Activated CD4-positive, CD25-positive, alpha-beta regulatory T cell treated with anti-CD3 and anti-CD28 coated beads, Interleukin-2, amount 50 U/mL, for 72 hours (primary cell): ENCODE measurements at regions not wholly inside any gene's neighbourhood (a gene's known extent, or its start where the extent isn't known, plus 50 kb on each side); places are given as distances from the start of the nearest gene placed in this dataset.
"Not testable (repeated sequence)": the region's sequence is repeated elsewhere in the genome, so short reads cannot be mapped to it uniquely, and the experiment has no call there.

Source experiments
- DNase-seq: peaks from one replicate; pipeline ENCODE4 v3.0.0; 2021

- DNase-seq: no peak
Measured at GRCh38 chr2:8505311-8505920, 176.4 kb upstream of the ID2 start.

DNA sequence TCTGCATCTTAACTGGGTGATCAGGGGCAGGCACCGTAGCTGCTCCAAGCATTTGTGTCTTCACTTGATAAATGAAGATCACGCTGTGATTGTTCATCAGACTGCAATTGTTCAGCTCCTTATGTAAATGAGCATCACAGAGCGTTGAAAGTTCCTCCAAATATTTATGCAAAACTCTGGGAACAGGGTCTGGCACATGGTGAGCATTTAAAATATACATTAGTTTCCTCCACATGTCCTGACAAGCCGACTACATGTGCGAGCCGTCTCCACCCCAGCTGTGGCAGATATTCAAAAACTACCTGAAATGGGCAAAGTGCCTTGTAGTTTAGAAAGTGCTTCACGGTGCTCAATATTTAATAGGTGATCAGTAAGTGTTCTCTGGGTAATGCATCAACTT is 175.1 kb upstream of the ID2 start:
- no peak for DNase-seq

DNA sequence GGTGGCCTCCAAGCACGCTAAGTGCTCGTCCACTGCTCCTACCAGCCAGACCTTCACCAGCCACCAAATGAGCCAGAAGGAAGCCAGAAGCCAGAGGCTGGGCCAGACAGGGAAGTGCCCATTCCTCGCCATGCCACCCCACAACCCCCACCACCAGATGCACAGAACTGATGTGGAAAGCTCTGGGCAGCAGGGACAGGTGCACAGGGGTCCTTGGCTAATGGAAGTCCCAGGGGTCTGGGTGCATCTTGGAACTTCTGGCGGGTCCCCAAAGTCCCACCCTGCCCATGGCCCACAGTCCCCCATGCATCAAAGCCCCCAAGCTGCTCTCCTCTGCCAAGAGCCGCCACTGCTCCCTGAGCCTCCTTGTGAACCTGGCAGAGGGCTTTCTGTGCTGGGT is 173.1 kb upstream of the ID2 start:
- DNase-seq: no peak

GRCh38 chr2:8509621-8510020 is 172.2 kb upstream of the ID2 start:
- no peak for DNase-seq

- not testable (repeated sequence) for DNase-seq
Measured at GRCh38 chr2:8510055-8510454, 171.8 kb upstream of the ID2 start.

GRCh38 chr2:8510519-8510918 is 171.3 kb upstream of the ID2 start:
- no peak for DNase-seq

GRCh38 chr2:8511868-8512612 is 169.8 kb upstream of the ID2 start:
- no peak for DNase-seq

DNA sequence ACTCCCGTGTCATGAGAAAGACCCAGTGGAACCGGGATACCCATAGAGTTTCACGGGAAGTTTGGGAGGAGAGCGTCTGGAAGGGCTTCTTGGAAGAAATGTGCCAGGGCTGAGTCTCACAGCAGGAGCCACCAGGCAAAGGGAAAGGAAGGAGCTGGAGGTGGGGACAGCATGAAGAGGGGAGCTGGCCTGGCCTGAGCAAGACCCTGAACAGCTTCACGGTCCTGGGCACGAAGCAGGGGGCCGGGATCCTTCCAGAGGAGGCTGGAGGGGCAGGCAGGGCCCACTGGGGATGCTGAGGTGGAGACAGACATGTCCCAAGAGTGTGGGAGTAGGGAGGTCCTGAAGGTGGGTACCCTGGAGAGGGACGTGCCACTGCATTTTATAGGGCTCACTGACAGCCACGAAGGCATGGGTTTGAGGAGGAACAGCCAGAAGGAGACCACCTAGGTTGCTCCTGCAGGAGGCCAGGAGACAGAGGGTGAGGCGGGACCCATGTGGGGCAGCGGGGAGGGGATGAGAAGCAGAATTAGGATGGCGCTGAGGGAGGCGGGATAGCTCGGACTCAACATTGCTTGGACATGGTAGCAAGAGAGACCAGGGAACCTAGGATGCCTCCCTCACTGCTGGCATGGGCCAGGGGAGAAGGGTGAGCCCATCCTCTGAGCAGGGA is 168.1 kb upstream of the ID2 start:
- DNase-seq: no peak

DNA sequence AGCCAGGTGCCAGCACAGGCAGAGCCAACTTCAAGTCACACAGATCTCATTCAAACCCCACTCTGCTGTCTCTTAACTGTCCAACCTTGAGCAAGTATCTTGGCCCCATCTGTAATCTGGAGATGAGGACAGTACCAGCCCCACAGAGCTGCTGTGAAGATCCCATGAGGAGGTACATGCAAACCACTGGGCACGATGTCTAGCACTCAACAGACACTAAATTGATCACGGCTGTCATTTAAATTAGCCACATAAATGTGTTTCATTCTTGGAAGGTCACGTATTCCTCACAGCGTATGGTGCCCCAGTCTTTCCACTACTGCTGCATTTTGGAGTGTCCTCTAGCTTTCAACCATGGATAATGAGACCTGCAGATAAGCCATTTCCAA is 167.6 kb upstream of the ID2 start:
- DNase-seq: no peak

- DNase-seq: peak; percentile 55
Measured at GRCh38 chr2:8514796-8515758, 166.8 kb upstream of the ID2 start.

GRCh38 chr2:8515864-8516533 is 165.9 kb upstream of the ID2 start:
- DNase-seq: peak; percentile 52

DNA sequence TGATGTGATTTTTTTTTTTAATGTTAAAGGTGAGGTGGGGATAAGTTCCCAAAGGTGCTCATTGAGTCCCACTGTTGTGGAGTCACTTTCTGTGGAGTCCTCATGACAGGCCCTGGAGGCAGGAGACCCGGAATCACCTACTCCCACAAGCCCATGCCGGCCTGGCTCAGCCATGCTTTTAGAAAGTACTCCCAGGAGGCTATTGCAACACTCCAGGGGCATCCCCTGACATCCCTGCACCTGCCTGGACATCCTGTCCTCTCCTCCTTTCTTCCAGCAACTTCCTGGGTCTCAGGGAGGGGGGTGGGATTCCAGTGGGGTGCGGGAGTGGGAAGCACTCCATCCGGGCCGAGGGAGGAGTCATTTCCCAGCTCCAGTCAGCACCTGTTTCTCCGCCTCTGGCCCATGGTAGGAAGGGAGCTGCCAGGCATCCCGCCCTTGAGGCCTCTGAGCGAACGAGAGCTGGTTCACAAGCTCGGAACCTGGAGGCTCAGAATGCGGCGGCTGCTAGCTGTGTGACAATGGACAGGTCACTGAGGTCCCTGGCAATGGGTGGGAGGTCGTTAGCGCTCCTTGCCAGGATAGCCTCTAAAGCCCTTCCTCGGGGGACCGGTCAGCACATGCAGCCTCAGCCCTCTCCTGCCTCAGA is 163.9 kb upstream of the ID2 start:
- no peak for DNase-seq

GRCh38 chr2:8518979-8519668 is 162.7 kb upstream of the ID2 start:
- DNase-seq: no peak

GRCh38 chr2:8520791-8521344 is 161.0 kb upstream of the ID2 start:
- no peak for DNase-seq

DNA sequence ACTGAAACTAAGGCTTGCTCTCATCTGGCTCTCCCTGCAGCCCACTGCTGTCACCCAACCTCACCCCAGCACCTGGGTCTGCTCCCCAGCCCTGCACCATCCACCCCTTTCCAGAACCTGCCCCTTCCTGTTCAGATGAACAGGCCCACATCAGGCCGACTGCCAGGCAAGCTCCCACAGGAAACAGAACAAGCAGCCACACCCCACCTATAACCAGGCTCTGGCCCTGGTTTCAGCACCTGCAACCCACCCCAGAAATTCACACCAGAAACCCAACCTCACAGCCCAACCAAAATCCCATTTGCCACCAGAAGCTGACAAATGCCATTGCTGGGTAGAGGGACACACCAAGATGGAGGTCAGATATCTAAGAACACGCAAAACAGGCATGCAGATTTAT is 159.2 kb upstream of the ID2 start:
- DNase-seq: no peak

GRCh38 chr2:8524388-8524787 is 157.5 kb upstream of the ID2 start:
- DNase-seq: no peak

GRCh38 chr2:8524823-8525222 is 157.0 kb upstream of the ID2 start:
- no peak for DNase-seq

GRCh38 chr2:8525236-8525581 is 156.6 kb upstream of the ID2 start:
- DNase-seq: no peak

- no peak for DNase-seq
Measured at GRCh38 chr2:8525582-8526402, 156.1 kb upstream of the ID2 start.

DNA sequence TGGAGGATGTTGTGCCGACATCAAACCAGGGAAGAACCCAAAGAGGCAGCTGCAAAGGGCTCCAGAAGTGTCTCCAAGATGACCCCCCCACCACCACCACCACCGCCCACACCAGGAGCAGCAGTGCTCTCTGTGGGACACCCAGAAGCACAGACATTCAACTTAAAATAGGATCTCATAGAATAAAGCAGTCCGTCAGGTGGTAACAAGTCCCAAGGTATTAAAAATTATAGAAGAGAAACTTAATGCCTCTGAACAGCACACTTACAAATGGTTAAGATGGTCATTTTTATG is 155.5 kb upstream of the ID2 start:
- DNase-seq: no peak

GRCh38 chr2:8527031-8527430 is 154.8 kb upstream of the ID2 start:
- no peak for DNase-seq
